ENCODE measurements at regions not wholly inside any gene's neighbourhood (a gene's known extent, or its start where the extent isn't known, plus 50 kb on each side); places are given as distances from the start of the nearest gene placed in this dataset.

GRCh38 chr6:113187661-113188060 is 669.5 kb upstream of the MARCKS start:
- TF ChIP-seq CTCF (IDR thresholded peaks at IDR 0.05) (no peak), POLR2A (IDR thresholded peaks at IDR 0.05) (no peak)
